HG02623 (cell line): ENCODE measurements at regions not wholly inside any gene's neighbourhood (a gene's known extent, or its start where the extent isn't known, plus 50 kb on each side); places are given as distances from the start of the nearest gene placed in this dataset.
"Not testable (repeated sequence)": the region's sequence is repeated elsewhere in the genome, so short reads cannot be mapped to it uniquely, and the experiment has no call there.

ENCODE experiments used
- ATAC-seq: cut with Tn5 transposase; IDR thresholded peaks from one replicate; pipeline ENCODE4 v1.9.1; 2021; ENCODE audit warnings: moderate library complexity; ENCODE audit not compliant: unreplicated experiment

DNA sequence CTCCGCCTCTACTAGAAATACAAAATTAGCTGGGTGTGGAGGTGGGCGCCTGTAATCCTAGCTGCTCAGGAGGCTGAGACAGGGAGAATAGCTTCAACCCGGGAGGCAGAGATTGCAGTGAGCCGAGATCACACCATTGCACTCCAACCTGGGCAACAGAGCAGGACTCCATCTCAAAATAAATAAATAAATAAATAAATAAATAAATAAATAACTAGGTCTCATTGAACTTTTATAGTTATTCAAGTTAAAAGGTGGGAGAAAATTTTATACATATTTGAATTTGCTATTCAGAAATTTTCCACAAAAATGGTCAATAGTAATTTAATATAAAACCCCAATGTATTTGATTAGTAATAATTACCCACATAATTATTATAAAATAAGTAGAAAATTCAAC, 593.9 kb upstream of the CDH10 start:
- not testable (repeated sequence) for ATAC-seq

DNA sequence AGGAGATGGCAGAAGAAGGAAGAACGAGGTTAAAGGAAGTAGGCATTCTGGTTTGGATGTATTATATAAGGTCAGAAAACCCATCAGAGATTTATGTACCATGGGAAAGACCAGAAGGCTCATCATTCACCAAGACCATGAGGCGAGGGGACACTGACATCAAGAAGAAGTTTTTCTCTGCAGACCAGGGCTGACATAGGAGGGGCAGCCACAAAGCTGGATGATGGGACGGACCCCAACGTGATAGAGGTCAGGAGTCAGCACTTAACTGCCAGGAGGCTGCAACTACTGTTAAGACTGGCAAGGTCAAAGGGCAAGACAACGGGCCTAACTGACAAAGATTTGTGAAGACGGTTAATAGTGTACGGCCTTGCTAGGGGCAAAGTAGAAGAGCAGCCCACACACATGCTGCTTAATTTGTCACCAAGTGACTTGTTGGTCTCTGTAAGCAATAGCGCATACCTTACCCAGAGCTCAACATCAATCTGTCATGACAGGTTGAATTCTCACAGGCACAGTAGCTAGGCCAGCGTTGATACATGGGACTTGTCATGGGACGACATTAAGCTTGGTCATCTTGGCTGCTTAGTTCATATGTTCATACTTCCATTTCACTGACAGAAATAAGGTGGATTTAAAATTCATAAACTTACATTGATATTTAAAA, 579.7 kb upstream of the CDH10 start:
- ATAC-seq = no peak

DNA sequence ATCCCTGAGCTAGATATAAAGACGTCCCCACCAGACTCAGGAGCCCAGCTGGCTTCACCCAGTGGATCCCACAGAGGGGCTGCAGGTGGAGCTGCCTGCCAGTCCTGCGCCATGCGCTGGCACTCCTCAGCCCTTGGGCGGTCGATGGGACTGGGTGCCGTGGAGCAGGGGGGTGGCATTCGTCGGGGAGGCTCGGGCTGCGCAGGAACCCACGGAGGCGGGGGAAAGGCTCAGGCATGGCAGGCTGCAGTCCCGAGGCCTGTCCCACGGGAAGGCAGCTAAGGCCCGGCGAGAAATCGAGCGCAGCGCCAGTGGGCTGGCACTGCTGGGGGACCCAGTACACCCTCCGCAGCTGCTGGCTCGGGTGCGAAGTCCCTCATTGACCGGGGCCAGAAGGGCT, 555.1 kb upstream of the CDH10 start:
- not testable (repeated sequence) for ATAC-seq

DNA sequence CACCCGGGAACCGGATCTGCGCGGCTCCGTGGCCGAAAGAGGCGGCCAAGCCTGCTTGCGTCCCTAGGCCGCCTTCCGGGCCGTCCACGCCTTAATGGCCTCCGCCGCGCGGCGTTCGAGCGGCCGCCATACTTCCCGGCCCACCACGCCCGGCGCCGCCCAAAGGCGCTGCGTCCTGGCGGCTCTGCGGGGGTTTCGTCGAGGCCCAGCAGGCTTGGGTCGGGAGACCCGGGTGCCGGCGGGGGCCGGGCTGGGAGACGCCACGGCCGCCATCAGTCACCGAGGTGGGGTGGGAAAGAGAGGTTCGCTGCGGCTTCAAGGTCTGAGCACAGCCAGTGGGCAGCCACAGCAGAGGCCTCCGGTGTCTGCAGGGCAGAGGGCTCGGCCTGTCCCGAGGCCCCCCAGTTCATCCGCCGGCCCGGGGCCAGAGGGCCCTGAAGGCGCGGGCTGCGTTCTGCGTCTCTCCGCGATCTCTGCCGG, 545.8 kb upstream of the CDH10 start:
- no peak for ATAC-seq

GRCh38 chr5:25181249-25181648, 536.5 kb upstream of the CDH10 start:
- ATAC-seq = no peak

- ATAC-seq = not testable (repeated sequence)
Measured at GRCh38 chr5:25162616-25163015, 517.8 kb upstream of the CDH10 start.

DNA sequence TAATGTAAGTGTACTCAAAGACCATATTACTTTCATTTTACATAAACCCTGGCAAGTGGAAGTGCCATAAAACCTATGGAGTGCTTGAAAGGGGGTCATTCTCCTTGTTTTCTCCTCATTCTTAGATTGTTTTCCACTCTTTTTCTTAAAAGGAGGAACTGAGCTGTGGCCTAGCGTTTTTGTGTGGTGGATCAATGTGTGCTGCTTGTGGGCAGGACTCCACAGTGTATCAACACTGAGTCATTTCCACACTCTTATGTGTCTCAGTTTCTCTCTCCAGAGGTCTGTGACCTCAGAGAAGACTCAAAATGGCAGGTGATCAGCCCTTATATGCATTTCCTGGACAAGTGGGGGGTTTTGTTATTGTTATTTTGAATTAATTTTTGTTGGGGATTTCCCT, 516.1 kb upstream of the CDH10 start:
- no peak for ATAC-seq

GRCh38 chr5:25150819-25151218, 506.0 kb upstream of the CDH10 start:
- no peak for ATAC-seq

GRCh38 chr5:25128606-25129005, 483.8 kb upstream of the CDH10 start:
- ATAC-seq = no peak

DNA sequence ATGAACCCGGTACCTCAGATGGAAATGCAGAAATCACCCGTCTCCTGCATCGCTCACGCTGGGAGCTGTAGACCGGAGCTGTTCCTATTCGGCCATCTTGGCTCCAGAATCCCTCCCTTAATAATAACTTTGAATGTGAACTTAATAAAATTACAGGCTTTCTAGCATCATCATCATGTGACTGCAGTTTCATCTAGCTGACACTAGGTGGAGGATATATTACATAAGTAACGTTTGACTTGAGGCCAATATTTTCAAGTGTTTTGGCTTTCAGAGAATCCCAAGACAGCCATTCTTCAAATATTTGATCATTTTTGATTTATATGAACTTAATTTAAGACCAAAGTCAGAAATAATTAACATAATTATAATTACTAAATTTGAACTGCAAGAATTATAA, 474.9 kb upstream of the CDH10 start:
- no peak for ATAC-seq

GRCh38 chr5:25107853-25108252, 463.1 kb upstream of the CDH10 start:
- no peak for ATAC-seq

DNA sequence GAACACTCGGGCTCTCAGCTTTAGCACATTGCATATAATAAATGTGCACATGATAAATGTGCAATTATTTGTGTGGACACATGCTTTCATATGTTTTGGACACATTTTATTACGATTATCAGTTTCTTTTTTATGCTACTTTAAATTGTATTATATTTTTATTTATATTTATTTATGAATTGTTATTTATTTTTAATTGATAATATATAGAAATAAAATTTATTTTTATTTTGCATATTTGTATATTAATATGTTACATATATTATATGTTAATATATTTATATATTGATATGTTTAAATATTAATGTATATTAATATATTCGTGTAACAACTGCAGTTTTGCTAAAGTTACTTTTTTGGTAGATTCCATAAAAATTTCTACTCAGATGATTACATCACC, 454.8 kb upstream of the CDH10 start:
- no peak for ATAC-seq

- ATAC-seq = no peak
Measured at GRCh38 chr5:25095261-25095660, 450.5 kb upstream of the CDH10 start.

DNA sequence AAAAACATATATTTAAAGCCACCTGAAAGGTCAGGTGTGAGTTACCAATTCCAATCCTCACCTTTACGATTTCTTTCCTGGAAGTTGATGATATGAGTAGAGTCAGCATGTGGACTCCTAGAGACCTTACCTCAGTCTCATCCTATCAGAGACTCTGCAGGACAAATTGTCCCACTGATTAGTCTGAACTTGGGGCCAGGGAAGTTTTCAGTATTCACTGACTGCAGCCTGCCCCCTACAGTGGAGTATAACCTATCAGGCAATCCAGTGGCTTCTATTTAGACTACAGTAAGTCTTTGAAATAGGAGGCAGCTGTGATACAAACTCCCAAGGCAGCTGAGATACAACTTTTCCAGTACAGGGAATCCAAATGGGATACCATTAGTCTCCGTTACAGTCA, 449.4 kb upstream of the CDH10 start:
- ATAC-seq = no peak

DNA sequence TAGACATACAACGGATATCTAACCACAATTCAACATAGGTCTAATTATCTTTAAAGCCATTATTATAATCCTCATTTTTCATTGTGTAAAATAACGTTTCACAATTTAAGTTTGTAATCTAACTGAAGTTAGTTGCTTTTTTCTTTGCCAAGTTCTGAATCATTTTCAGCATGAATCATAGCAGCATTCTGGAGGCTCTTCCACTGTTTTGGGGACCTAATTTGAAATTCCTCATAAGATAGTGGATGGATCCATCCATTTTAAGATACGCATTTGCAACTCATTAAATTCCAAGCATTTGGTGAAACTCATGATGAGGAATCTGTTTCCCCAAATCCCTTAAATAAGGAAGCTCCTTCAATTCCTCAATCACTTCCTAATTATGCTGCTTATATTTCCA, 447.1 kb upstream of the CDH10 start:
- ATAC-seq = no peak

- no peak for ATAC-seq
Measured at GRCh38 chr5:25090854-25091253, 446.1 kb upstream of the CDH10 start.

DNA sequence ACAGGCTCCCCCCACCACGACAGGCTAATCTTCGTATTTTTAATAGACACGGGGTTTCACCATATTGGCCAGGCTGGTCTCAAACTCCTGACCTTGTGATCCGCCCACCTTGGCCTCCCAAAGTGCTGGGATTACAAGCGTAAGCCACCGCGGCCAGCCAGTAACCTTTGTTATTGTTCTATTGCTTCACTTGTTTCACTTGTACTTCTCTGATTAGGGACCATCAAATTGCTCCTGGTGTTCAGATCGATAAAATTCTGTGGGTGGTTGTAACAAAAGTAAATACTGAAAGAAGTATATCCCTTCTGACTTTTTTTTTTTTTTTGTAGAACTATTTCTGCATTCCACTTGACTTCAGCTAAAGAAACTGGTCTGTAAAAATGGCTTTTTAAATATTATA, 445.5 kb upstream of the CDH10 start:
- ATAC-seq = no peak

- ATAC-seq = not testable (repeated sequence)
Measured at GRCh38 chr5:25088689-25089088, 443.9 kb upstream of the CDH10 start.

GRCh38 chr5:25083261-25083660, 438.5 kb upstream of the CDH10 start:
- not testable (repeated sequence) for ATAC-seq

DNA sequence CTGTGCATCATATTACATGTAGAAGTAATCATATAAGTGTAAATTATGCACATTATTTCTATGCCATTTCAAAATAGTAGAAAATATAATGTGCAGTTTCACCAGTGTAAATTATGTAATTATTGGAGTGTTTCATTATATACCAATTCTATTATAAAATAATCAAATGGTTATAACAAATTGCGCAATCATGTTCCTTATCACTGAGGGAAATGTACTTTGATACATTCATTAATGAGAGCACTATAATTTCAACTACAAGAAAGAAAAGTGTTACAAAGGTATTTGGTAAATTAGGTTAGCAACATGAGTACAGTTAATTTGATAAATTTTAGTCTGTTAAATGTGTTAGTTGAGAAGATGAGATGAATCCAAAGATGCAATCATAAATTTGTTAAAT, 421.5 kb upstream of the CDH10 start:
- no peak for ATAC-seq

DNA sequence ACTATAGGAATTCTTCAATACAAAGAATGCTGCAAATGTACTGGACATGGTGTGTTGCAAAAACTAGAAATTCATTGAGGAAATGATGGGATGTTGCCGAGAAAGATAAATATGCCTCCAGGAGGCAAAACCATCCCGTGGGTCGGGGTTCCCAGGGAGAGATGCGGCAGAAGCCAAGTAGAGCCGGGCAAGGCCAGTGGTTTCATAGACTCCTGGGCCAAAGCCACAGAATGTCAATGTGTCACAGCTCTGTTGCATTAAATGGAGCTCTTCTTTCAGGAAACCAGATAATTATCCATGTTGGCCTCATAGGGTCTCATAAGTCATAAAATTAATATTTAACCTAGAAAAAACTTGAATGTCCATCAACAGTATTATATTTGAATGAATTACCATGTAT, 419.5 kb upstream of the CDH10 start:
- no peak for ATAC-seq

- no peak for ATAC-seq
Measured at GRCh38 chr5:25060575-25060974, 415.8 kb upstream of the CDH10 start.

- ATAC-seq = no peak
Measured at GRCh38 chr5:25056836-25057235, 412.1 kb upstream of the CDH10 start.
